NCI-H146 treated with DMSO at 0.1 percent for 48 hours (cell line): ENCODE measurements at regions not wholly inside any gene's neighbourhood (a gene's known extent, or its start where the extent isn't known, plus 50 kb on each side); places are given as distances from the start of the nearest gene placed in this dataset.
A peak's percentile ranks its signal among the peaks of the same experiment; 100 is the strongest.

ENCODE experiments used
- DNase-seq: peaks from one replicate; lab custom pipeline; 2025; ENCODE audit not compliant: unreplicated experiment; lab: John Stamatoyannopoulos, UW

DNA sequence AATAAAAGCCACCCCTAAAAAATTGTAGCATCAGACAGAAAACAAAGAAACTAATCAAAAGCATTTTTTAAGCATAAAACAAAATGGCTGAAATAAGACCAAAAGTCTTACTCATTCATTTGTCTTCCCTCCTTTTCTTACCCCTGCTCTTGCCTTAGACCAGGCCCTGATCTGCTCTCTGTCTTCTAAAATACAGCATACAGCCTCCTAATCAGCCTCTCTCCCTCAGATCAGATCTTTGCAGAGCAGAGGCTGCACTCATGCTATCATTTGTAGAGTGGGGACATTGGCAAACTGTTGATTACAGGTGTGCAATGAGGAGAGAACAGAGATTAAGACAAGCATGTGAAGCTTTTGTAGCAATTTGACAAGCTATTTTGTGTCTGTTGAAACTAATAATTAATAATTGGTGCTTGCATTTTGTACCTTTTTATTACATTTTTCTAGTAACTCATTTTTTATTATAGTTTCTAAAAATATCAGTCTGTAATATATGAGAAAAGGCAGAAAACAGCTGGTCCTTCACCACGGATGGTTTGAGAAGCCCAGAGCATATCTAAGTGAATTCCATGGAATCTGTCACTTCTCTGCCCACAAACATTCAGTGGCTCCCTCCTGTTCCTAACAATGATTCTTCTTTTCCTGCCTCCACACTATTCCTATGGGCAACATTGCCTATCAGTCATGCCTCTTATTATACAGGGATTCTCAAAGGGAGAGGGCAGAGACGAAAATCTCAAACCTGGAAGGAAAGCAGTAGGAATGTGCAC, 286.2 kb upstream of the STT3B start:
- no peak for DNase-seq

DNA sequence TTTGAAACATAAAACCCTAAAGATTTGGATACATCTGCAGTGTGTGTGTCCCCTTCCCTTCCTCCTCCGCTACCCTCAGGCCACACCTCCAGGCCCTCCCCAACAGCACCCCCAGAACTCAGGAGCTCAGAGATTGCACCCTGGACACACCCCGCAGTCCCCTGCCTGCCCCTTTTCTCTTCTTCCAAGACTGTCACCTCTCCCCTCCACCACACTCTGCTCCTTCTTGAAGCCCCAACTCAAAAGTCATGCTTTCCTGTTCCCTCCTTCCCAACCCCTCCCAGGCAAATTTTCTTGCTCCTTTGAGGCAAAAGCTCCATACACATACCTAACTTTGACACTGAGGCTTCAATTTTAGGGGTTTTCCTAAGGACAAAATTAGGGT, 285.7 kb upstream of the STT3B start:
- DNase-seq: no peak

DNA sequence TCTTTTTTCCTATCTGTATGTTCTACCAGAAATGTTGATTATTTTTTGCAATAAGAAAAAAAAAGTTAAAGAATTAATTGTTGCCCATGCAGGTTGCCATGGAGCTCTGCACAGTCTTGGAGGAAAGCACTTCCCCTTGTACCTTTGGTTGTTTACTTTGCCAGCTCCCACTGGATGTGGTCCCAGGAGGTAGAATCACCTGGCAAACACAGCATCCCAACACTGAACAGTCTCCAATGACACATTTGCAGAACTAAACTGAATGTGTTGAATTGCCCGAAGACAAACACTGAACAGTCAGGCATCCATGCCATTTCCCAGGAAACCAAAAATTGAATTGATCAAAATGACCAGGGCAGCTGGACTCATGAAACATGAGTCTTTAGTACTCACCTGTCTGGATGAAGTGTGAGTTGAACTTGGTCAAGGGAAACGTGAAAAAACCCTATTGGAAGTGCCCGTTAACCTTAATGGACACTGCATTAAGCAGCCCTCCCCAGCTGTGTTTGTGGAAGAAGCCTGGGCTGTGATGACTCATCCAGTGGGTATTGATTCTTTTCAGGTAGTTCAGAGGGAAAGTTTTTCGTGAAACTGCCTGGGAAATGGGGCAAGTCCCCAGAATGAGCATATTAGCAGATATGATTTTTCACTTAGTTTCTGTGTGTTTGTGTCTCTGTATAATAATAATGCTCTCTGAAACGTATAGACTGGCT, 284.7 kb upstream of the STT3B start:
- DNase-seq: peak; percentile 77

DNA sequence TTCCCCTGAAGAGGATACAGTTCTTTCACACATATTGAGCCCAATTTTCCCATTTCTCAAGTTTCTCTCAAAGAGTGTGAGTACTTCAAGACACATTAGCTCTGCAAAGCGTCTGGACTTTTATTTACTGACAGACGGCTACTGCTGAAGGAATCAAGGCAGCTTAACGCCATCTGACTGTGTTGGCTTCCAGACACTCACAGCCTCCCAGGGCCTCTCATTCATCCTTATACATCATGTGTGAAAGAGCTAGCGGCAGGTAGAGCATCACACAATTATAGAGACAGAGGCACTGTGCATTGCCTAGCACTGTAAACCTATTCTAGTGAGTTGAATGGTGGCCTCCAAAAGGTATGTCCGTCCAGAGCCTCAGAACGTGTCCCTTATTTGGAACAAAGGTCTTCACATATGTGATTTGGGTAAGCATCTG, 284.1 kb upstream of the STT3B start:
- DNase-seq: no peak

DNA sequence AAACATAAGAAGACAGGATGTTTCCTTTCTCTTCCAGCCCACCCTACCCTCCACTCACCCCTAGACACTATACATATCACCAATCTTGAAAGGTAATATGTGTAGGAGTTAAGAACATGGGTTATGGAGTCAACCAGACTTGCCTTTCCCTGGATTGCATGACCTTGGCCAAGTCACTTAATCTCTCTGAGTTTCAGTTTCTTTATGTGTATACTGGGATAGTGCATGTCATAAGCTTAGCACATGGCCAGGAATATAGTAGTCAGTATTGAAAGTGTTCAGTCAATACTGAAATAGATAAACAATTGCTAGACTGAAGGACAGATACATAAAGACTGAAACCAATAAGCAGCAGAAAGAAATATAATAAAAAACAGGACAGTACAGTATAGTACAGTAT, 283.2 kb upstream of the STT3B start:
- DNase-seq: no peak

DNA sequence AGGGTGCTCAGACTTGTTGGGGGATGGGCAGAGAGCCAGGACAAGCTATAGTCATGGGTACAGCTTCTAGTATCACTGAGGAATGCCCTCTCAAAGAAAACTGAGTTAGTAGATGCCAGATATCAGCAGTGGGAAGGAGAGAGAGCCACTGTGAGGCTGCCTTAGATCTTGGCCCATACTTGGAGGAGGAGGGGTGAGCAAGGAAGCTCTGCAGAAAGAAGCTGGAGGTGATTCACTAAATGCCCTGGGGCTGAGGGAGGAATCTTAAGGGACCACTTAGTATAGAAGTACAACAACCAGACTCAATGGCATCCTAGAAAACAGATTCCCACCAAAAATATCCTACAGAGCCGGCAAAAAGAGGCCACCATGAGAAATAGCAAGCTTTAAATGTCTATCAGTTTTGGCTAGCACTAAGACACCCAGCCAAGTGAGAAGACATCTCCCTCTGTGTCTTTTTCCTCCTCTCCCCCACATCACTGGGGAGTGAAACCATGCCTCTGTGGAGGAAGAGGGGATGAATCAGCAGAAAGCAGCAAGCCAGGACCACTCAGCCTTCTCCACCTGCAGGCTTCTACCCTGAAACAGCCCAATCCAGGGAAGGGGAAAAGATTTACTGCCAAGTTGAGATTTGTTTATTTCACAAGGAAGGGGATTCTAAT, 282.5 kb upstream of the STT3B start:
- no peak for DNase-seq

DNA sequence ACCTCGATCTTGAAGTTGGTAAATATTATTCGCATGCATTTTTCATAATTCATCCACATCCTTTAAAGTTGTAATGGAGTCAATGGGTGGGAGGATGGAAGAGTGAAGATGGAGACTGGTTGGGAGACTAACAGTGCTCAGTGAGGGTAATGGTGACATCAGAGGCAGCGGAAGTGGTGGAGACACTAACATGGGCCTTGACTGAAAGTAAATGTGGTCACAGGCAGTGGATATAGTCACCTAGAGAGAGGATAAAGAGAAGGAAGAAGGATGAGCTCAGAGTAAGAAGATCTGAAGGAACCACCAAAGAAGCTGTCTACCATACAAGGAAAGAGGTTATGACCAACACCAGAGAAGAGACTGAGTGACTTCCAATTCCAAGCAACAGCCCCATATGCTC, 281.6 kb upstream of the STT3B start:
- no peak for DNase-seq

DNA sequence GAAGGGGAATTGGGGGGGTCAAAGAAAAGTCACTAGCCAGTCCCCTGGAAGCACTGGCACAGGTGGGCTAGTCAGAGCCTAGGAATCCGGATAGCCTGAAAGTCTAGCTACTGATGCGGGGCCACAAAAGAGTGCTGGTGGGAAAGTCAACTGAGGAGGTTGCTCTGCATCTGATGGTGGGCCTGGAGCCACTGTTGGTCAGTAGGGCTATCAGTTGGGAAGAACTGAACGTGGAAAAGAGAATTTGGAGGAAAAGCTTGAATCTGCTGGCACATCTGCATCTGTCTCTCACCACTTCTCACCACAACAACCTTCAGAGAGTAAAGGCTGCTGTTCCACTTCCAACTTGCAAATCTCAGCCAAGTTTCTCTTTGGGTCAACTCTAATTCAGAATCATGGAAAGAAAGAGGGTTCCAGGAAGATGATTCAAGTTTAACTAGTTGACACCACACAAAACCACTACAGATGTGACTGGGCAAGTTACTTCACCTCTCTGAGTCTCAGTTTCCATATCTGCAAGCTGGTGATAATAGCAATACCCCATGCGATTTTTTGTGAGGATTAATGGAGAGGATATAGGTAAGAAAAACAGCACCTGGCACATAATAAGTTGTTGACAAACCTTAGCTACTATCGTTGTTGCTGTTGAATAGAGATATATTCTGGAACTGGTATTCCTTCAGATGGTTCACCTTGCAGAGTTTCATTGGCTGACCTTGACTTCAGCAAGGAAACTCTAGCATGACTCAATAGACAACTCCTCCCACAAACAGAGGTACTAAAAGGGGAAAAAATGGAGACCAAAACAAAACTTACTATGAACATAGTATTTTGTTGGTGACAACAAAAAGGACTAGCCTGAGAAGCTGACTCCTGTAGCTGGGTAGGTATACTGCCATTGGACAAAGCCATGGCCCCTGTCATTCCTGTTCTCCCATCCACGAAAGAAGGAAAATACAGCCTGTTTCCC, 280.2 kb upstream of the STT3B start:
- DNase-seq: no peak

DNA sequence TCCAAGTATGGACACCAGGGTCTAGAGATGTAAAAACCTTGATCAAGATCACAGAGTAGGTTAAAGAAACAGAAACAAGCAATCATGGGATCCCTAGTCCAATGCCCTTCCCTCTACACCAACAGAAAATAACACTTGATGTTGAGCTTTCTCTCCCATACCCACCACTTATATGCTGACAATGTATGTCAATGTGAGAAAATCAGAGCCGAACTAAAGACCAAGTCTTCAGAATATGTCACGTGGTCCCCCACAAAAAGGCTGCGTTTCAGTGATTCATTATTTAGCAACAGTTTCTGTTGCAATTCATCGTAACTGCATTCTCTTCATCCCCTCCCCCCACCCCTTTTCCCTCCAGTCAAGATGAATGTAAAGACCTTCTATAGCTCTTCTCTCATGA, 278.9 kb upstream of the STT3B start:
- no peak for DNase-seq

DNA sequence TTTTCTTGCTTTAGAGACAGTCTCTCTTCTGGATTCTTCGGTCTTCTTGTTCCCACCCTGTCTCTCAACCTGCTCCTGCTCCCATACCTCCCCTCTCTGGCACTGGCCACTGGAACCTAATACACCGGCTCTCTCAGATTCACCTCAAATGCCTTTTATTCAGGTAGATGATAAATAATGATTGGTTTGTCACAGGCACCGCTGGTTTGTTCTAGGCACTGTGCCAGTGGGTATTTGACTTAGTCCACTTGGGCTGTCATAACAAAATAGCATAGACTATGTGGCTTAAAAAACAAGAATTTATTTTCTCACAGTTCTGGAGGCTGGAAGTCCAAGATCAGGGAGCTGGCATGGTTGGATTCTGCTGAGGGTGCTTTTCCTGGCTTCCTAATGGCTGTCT, 278.2 kb upstream of the STT3B start:
- no peak for DNase-seq

DNA sequence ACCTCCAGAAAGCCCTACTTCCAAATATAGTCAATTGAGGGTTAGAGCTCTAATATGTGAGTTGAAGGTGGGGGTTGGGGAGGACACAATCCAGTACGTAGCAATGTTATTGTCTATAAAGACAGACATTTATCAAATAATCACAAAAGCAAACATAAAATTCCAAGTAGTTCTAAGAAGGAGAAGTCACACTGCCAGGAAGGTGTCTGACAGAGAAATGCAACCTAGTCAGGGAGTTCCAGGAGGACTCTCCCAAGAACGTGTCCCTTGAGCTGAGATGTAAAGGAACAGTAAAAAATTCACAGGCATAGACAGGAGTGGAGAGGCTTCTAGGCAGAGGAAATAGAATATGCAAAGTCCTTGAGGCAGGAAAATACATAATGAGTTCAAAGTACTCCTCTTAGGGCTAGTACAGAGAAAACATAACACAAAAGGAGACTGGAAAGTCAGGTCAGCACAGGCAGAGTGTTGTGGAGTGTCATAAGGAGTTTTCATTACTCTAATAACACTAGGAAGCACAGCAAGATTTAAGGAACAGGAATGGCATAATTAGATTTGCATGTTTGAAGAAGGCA, 277.6 kb upstream of the STT3B start:
- DNase-seq: no peak

DNA sequence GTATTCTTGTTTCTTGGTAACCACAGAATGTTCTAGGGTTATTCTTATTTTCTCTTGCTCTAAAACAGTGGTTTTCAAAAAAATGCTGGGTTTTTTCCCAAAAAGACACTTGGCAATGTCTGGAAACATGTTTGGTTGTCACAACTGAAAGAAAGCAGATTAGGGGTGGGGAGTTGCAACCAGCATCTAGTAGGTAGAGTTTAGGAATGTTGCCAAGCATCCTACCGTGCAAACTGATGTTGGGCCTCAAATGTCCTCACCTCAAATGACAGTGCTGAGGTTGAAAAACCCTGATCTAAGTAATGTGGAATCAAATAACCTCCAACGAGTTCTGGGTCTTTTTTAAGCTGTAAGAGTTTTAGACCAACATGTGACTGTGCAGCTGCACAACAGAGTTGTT, 270.5 kb upstream of the STT3B start:
- no peak for DNase-seq

DNA sequence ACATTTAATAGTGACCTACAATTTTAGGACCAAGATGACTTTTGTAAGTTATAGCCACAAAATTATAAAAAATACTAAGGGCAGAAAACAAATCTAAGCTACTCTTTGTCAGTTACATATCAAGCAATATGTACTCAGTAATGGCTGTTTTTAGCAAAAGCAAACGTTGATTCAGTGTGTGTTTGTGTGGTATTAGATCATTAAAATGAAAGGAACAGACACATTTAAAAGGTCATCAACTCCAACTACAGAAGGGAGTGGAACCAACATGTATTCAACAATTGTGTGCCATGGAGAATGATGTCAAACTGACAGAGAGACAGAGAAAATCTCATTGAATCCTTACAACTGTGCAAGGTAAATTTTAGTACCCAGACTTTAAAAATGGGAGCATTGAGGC, 268.8 kb upstream of the STT3B start:
- no peak for DNase-seq

DNA sequence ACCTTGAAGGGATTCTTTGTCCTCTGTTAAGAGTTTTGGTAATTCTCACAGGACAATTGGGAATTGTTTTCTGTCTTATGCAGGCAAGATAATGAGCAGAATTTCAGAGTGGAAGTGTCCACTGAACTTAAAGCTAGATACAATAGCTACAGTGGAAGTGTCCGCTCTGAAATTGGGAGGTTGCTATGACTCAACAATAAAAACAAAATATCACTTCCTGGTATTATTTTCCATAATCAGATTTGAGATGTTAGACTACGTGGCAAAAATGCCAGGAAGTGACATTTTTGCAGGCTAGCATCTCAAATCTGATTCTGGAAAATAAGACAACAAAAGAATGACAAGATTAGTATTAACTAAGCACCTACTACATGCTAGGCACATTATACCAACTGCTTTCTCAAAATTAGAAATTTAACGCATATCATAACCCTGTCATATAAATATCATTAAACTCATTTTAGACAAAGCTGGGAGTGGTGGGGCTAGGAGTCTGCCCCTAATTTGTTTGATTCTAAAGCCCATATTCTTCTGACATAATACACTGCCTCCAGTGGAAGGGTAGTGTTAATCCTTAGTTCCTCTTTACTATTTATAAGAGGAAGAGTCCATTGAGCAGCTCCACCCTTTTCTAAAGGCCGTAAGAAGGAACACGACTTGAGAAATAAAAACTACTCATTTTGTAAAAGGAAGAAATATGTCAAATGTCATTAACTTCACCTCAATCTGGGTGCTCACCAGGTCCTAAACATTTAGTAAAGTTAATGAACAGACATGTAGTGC, 266.9 kb upstream of the STT3B start:
- DNase-seq: no peak

DNA sequence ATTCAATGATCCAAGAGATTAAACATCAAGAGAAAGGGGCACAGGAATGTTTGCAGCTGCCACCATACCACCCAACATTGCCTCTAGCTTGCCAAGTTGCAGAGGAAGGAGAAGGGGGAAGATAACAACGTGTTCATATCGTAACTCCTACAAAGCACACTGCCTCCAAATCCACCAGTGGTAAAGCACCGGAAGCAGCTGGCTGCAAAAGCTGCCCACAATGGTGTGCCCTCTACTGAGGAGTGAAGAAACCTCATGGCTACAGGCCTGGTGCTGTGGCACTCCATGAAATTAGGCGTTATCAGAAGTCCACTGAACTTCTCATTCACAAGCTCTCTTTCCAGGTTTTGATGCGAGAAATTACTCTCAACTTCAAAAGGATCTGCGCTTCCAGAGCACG, 263.9 kb upstream of the STT3B start:
- DNase-seq: no peak

DNA sequence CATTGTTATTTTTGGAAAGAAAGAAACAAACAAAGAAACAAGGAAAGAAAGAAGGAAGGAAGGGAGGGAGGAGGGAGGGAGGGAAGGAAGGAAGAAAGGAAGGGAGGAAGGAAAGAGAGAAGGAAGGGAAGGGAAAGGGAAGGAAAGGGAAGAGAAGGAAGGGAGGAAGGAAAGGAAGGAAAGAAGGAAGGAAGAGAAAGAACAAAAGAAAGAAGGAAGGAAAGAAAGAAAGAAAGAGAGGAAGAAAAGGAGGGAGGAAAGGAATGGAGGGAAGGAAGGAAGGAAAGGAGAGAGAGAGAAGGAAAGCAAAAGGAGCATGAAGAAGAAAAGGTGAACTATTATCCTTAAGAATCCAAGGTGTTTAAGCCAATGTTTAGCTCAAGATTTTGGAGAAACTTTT, 262.7 kb upstream of the STT3B start:
- DNase-seq: no peak

DNA sequence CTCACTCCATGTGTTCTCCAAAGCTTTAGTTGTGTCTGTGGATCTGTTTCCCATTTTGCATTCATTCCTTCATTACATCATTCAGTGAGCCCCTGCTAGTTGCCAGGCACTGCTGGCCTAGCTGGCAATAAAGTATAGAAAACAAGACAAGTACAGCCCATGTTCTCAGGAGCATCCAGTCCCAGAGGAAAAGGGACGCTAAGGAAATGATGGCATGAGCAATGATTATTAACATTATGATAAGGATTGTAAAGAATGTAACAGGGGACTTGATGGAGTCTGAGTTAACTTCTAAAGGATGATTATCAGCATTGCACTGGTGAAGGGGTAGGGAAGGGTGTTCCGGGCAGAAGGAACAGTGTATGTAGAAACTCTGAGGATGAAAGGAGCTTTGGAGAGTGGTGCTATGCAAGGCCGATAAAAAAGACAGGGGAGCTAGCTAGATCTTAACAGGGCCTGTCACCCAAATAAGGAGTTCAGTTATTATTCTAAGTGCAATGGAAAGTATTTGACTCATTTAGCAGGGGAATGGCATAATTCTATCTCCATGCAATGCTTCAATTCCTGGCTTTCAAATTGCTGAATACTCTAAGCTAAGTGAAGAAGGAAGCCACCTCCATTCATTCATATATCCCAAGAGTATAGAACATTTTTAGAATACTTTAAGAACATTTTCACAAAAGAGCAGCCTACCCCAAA, 258.2 kb upstream of the STT3B start:
- DNase-seq: no peak

DNA sequence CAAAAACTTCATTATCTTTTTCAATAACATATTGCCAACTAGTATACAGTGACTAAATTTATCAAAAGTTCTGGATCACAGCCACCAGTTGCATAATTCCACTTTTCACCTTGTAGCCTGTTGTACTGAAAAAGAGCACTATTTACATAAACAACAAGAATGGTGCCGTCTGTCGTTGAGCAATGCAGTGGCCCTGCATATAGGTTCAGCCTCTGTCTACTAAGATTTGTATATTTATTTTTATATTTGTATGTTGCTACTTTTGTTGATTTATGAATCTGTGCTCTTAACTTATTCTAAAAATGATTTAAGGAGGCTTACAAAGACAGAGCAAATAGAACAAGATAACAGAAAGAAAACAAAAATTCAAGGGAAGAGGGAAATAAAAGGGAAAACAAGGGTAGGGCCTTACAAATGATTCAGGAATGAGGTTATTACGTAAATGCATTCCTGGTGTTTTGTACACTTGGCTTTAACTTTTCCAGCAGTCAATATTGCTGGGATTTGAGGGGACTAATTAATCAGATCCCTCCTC, 257.6 kb upstream of the STT3B start:
- DNase-seq: no peak

DNA sequence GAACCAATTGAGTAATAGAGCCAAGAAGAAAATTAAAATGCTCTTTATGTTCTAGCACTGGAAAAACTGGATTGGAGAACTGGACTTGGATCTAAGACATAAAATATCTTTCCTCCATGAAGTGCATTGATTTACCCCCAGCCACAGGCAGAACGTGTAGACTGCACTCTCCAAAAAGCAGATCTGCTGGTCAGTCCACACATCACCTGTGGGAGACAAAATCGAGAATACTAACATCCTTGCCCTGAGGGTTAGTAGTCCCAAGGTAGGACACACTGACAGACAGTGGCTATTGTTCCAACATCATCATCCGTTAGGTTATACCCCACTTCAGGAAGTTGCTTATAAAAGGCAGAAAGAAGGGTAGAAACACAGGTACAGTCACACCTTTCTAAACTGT, 257.1 kb upstream of the STT3B start:
- DNase-seq: no peak
